ENCODE measurements at regions not wholly inside any gene's neighbourhood (a gene's known extent, or its start where the extent isn't known, plus 50 kb on each side); places are given as distances from the start of the nearest gene placed in this dataset.
"Not testable (repeated sequence)": the region's sequence is repeated elsewhere in the genome, so short reads cannot be mapped to it uniquely, and the experiment has no call there.

DNA sequence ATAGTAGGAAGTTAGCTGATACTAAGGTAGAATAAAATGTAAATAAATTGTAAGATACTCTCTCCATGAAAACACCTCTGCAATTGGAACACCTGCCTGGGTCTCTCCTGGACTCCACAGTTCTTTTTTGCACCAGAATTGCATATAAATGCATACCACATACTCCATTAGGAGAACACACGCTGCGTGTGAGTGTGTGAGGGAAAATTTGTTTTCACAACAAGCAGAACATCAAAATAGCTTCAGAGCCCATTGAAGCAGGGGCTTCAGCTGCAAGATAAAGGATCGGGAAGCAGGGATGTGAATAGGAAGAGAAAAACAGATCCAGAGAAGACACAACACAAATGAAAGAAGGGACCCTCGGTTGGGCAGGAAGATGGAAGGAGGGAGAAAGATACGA is 389.8 kb upstream of the BRINP1 start:
- DNase-seq (ENCODE audit: low spot score), result no peak

DNA sequence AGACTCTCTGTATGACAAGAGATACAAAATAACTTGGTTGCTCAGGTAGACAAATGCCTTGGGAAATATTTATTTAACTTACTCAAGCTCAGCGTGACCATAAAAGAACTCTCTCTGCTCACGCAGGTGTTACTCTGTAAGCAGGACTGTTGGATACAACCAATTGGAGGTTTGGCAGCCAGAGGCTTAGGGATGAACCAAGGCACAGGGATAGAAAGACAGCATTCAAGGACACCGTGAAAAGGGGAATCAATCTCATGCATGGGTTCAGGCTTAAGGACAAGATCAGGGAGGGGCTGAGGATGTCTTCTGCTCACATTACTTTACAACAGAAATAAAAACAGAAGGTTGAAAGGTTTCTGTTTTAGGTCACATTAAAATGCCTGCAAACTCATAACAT is 389.0 kb upstream of the BRINP1 start:
- no peak for DNase-seq (ENCODE audit: low spot score)

DNA sequence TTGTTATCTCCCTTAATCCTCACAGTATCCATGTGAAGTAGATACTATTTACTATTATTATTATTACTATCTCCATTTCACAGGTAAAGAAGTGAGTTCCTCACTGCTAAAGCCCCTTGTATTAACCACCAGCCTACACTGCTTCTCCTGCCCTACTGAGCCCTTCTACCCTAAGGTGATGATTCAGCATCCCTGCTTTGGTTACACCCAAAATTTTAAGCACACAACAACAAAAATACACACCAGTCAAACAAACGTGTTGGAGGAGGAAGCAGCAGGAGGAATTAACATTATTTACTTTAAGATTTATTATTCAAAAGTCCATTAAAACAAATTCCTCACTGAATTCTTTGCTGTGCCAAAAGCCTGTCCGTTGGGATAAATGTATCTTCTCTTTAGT is 370.2 kb upstream of the BRINP1 start:
- no peak for DNase-seq (ENCODE audit: low spot score)

DNA sequence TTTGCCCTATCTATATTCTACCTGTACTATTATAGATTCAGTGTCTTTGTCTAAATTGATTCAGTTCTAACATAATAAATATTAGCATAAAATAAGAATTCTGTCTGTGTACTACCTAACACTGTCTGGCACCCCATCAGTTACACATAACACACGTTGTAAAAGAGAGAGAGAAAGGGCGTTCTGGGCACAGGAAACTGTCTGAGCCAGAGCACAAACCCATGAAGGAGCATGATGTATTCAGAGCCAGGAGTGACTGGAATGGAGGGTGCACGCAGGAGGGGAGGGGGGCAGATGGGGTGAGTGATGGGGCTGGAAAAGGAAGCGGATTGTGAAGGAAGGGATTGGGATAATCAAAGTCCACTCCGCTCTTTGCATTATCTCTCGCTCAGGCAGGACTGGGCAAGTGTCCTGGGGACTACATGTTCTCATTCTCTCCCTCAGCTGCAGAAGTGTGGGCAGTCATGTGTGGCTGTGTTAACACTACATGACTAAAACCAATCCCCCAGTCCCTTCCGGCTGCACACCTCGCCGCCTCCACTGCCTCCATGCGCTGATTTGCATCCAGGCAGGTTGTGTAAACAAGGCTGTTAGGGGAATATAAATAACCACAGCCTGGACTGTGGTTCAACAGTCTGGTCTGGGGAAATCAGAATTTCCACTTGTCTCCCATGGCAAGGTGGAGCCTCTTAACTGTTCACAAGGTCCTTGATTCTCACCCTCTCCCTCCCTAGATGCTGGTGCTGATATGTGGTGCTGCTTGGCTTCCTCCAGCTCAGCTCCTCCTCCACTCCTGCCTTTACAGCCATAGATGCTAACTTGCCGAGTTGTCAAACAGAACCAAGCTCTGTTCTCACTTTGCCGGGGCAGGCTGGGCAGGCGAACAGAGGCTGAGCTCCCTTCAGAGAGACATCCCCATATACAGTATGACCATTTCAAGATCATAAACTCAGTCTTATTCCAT is 367.5 kb upstream of the BRINP1 start:
- no peak for DNase-seq (ENCODE audit: low spot score)

DNA sequence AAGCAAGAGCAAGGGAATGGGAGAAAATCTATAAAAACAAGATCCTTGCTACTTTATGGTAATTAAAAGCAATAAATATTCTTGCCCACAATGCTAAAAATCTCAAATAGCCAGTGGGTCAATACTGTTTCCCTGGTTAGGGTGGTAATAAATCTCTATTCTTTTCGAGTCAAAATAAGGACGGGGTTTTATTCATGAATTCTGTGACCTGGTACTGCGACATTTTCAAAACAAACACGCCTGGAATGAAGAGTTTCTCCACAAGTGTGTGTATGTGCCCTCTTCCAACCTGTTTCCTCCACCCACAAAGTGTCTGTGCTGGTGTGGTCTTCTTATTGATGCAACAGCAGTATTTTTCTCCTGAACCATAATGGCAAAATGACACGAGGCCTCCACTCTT is 358.8 kb upstream of the BRINP1 start:
- no peak for DNase-seq (ENCODE audit: low spot score)

DNA sequence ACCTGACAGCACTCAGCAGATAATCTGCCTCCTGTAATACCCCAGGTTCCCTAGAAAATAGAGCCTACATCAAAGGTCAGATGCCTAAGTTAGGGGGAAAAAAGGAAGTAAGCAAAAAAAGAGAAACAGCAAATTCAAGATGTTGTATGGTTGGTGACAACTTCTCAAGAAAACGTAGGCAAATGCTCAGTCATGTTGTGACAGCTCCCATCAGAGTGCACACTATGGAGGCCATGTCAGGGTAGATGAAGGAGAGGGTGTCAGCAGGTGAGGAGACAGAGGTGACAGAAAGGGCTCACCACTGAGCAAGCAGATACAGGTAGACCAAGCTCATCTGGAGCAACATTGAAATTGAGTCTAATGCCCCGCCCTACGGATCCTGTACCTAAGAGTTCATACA is 356.8 kb upstream of the BRINP1 start:
- no peak for DNase-seq (ENCODE audit: low spot score)

DNA sequence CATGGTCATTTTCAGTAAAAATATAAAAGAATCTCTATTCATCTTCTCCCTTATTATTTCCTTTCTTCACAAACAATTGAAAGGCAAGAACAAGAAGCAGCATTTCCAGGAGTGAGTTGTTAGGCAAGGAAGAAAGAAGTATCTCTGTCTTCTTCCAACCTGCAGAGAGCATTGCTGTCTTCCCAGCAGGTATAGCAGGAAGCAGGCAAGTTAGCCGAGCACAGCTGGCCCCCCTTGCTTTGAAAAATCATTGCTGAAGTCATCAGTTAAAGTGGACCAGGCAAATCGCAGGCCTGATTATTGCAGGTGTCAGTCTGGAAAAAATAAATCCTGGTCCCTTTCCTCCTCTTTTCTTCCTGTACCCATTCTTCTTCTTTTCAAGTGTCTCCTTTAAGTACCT is 353.1 kb upstream of the BRINP1 start:
- no peak for DNase-seq (ENCODE audit: low spot score)

DNA sequence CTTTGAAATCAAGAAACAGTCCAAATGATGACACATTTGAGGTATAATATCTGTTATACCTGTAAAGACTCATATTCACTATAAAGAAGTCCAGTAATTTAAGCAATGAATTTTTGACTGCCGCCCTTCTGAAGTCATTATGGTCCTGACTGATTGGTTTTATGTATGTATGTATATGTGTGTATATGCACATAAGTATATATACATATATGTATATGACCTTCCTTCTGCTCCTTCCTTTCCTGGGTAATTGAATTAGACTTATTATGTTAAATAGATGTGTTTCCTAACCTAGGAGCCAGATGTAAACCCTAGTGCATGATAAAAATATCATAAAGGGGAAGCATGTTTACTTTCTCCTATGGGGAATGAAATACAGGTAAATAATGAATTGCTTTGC is 343.1 kb upstream of the BRINP1 start:
- DNase-seq (ENCODE audit: low spot score), result no peak

DNA sequence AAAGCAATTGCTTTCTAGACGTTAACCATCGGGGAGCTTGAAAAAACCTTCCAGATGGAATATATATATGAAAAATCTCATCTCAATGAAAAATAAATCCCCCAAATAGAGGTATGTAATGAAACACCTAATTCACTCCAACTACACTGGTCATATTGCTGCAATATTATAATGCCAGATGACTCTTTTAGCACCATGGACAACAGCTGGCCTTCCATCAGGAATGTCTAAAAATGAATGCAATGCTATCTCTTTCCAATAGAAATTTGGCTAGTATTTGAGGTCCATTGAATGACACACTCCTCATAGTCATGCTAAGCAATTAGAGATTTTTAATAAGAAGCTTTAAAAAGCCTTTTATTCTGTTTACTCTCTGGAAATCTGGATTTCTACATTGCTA is 340.2 kb upstream of the BRINP1 start:
- DNase-seq (ENCODE audit: low spot score), result no peak

DNA sequence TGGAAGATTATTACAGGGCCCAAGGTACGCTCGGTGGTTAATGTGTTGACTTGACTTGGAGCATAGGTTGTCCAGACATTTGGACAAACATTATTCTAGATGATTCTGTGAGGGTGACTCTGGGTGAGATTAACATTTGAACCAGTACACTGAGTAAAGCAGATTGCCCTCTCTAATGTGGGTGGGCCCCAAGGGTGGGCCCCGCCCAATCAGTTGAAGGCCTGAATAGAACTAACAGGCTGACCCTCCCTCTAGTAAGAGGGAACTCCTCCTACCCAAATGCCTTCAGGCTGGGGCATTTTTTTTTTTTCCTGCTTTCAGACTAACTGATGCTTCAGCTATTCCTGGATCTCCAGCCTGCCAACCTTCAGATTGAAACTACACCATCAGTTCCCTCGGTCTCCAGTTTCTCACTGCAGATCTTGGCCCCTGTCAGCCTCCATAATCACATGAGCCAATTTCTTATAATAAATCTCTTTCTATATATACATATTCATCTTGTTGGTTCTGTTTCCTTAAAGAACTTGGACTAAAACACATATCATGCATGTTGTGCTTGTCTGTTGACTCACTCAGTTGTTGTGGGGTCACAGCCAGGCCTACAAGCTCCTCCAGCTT is 338.1 kb upstream of the BRINP1 start:
- no peak for DNase-seq (ENCODE audit: low spot score)

DNA sequence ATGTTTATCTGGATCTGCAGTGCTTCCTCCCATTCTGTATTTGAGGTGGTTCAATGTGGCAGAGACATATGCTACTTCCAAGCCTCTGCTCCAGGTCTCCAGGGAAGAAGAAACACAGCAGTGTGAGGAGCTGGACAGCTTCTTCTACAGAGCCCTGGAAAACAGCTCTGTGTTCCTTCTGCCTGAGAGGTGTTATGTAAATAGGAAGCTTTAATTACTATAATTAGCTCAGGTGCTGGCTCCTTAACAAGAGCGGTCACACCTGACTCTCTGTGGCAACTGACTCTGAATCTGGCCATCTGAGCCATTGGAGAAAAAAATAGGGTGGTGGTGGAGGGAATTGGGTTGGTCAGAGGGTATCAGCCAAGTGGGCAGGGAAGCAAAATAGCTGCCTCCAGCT is 332.4 kb upstream of the BRINP1 start:
- DNase-seq (ENCODE audit: low spot score), result no peak

DNA sequence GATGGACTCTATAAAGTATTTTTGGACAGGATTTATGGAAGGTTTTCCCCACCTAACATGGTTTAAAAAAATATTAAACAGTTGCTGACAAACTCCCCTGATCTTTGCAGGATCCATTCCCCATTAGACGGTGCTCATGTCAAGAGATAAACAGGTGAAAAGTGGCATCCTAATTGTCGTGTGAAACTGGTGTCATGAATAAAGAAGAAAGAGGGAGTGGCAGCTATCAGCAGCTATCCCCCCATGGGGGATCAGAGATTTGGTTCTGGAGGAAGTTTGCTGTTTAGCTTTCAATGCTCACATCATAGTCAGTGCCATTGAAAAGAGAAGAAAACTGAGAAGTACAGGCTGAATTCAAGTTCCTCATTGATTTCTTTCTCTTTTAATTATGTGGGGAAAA is 329.3 kb upstream of the BRINP1 start:
- DNase-seq (ENCODE audit: low spot score), result no peak

DNA sequence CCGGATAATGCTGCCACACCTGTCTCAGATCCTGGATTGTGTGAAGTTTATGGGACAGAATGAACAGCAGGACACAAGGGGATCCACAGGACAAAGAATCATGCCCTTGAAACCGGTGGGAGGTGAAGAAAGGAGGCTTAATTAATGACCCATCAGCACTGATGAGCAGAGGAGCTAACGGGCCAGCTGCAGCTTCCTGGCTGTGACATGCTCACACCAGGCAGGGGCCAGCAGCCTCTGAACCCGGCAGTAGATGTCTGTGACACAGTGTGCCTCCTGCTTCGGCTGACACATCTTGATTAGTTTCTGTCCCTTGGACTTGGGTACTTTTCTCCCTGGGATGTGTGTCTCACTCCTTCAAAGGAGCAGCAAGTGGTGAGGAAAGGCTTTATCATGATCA is 328.8 kb upstream of the BRINP1 start:
- DNase-seq (ENCODE audit: low spot score), result no peak

DNA sequence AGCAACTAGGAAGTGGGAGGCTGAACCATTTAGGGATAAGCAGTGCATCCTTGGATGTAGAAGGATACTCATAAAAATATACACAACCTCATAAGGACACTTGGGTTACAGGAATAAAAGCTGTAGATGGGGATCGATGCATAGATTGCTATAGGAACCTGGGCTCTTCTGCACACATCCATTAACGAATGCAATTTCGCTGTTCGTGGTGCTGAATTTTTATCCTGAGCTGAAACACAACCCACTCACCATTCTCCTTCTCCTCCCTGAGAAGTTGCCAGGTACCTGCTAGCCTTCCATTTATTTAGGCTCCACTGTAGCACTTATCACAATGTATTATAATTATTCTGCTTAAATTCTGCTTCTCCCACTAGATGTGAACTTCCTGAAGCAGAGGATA is 320.6 kb upstream of the BRINP1 start:
- no peak for DNase-seq (ENCODE audit: low spot score)

DNA sequence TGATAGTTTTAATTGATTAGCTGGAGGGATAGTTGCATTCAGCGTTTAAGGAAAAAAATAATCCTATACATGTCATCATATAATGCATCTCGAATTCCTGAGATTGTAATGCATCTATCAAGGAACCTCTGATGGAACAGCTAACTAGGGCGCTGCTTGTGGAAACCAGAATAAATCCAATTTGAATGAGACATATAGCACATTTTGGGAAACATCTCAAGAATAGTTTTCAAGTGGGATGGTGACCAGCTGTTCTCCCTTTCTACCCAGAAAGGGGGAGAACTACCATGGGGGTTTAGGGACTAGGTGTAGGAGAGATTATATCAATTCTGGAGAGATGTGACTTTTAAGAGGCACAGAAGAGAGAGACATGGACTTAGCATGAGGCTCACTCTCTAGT is 319.3 kb upstream of the BRINP1 start:
- no peak for DNase-seq (ENCODE audit: low spot score)

DNA sequence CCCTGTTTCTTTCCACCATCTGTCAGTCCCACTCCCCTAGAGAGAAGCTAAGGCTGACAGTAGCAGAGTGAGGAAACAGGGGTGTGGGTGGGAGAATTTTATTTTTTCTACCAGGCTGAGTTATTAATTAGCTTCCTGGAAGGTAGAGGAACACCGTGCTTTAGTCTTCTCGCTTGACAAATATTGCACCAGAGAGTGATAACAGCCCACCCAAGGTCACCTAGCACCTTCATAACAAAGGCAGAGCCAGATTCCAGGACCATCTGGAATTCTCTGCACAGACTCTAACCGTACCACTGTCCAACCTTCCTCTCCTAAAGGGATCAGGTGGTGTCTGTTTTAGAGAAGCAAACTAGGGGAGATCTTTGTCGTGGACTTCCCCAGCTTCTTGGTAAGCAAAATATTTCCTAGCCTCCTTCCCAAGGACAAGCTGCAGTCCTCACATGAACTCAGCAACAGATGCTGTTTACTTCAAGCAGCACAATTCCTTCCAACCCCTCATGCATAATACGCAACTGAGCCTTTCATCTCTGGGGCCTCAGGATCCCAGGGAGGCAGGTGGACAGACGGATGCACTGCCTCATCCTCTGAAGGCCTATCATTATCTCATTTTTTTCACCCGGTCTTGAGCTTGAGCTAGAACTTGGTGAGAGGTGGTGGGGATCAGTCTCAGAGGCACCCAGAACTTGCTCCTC is 308.7 kb upstream of the BRINP1 start:
- DNase-seq (ENCODE audit: low spot score), result no peak

DNA sequence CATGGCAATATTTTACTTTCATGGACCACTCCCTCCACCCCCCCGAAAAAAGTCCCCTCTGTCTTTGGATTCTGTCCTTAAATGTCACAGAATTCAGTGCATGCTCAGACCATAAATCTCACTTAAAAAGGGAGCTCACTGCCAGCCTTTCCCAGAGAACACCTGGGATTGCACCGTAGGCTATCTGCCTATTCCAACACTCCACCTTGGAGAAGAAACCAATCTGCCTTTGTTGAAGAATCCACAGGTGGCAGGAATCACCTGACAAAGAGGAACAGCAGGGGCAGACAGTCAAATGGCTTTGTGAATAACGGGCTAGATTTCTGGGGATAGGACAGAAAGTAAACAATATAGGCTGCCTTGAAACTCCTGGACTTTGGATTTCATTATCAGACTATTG is 306.7 kb upstream of the BRINP1 start:
- no peak for DNase-seq (ENCODE audit: low spot score)

DNA sequence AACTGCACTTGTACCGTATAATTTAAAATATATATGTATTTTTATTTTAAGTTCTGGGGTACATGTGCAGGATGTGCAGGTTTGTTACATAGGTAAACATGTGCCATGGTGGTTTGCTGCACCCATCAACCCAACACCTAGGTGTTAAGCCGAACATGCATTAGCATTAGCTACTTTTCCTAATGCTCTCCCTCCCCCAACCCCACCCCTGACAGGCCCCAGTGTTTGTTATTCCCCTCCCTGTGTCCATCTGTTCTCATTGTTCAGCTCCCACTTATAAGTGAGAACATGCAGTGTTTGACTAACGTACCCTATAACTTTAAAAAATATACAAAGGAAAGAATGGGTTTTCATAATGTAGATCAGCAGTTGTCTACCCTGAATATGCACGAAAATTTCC is 303.5 kb upstream of the BRINP1 start:
- not testable (repeated sequence) for DNase-seq (ENCODE audit: low spot score)

DNA sequence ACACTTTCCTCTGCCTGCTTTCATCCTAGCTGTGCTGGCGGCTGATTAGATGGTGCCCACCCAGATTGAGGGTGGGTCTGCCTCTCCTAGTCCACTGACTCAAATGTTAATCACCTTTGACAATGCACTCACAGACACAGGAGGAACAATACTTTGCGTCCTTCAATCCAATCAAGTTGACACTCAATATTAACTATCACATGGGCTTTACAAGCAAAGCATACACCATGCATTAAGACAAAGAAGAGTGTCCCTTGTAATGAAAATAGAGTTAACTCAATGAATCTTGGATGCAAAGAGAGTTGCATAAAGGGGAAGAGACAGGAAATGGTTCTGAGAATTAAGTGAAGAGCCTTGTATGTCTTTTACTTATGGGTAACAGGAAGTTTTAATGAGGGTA is 298.7 kb upstream of the BRINP1 start:
- no peak for DNase-seq (ENCODE audit: low spot score)

DNA sequence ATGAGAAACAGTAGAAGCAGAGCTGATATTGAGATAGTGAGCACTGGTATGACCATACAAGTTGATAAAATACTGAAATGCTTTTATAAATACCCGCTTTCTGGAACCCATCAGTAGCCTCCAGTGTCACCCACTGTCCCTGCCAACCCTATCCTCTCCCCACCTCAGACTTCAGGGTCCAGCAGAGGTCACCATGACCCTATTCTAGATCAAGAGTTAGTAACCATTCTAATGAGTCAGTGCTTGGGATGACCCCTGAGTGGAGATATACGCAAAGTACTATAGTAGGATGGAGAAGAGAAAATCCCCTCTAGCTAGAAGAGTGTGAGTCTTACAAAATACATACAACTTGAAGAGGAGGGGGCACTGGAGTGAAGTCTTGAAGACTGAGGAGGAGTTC is 297.9 kb upstream of the BRINP1 start:
- DNase-seq (ENCODE audit: low spot score), result no peak

DNA sequence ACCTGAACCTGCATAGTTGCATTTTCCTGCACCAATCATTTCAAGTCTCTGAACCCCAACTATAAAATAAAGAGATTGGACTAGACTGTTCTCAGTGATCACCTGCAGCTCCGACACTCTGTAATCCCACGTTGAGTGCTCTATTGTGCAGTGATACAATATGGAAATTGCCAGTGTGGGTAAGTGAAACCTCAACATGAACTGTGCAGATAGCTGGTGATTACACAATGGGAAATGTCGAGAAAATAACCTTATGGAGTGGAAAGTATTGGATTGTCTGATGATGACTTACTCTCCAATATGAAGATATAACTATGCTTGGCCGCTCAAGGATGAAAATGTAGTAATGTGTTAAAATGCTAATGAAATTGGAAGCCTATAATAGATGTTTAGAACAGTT is 293.1 kb upstream of the BRINP1 start:
- DNase-seq (ENCODE audit: low spot score), result no peak

DNA sequence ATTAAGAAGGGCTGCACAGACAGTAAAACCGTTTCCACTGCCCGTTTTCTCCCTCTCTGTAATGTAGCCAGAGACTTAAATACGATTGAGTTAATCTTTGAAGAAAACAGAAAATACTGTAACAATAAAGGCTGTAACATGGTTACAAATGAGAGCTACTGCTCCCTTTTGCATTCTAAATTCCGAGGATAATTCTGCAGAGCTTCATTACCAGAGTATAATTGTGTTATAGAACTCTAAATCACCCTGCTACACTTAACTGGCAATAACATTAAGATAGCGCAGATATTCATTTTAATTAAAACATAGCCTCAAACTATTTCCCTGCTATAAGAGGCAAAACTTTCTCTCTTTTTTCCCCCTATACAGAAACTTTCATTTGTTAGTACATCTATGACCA is 283.7 kb upstream of the BRINP1 start:
- DNase-seq (ENCODE audit: low spot score), result no peak

DNA sequence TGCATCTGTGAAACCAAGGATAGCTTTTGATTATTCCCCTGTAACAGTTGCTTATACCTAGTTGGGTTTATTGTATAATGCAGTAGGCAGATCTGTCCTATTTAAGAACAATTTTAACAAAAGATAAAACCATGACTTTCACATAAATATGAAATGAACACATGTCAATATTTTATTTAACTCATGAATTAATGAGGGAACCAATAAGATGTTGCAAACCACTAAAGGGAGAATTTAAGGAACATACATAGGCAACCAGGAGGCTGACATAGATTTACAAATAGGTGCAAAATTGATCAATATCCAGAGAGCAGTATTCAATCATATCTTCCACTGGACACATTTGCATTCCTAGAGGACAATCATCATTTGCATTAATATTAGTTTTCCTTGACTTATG is 280.0 kb upstream of the BRINP1 start:
- DNase-seq (ENCODE audit: low spot score), result no peak
